ENCODE measurements at regions not wholly inside any gene's neighbourhood (a gene's known extent, or its start where the extent isn't known, plus 50 kb on each side); places are given as distances from the start of the nearest gene placed in this dataset.
"Not testable (repeated sequence)": the region's sequence is repeated elsewhere in the genome, so short reads cannot be mapped to it uniquely, and the experiment has no call there.

DNA sequence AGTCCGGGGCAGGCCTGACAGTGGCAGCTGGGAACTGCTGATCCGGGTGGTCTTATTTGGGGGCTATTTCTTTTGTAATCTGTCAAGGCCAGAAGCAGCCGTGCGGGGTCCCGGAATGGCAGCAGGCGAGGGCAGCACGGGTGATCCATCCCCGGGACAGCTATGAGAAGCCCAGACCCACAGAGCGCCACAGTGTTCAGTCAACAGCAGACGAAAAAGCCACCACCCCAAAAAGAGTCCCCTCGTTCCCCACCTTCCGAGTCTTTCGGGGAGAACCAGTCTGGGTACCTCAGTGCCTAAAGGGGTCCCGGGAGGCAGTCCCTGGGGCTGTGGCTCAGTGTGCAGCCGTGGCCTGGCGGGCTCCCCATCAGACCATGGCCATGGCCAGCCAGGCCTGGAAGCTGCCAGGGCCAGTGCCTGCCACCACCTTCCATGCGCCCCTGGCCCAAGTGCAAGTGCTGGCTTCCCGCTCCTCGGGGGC is 125.1 kb upstream of the KCTD7 start:
- DNase-seq (ENCODE audit: low read depth): no peak
- H3K4me3 ChIP-seq (ENCODE audit: control insufficient read depth, low read depth, low read length): no peak overlapping the region
- TF ChIP-seq, protein P1, sequence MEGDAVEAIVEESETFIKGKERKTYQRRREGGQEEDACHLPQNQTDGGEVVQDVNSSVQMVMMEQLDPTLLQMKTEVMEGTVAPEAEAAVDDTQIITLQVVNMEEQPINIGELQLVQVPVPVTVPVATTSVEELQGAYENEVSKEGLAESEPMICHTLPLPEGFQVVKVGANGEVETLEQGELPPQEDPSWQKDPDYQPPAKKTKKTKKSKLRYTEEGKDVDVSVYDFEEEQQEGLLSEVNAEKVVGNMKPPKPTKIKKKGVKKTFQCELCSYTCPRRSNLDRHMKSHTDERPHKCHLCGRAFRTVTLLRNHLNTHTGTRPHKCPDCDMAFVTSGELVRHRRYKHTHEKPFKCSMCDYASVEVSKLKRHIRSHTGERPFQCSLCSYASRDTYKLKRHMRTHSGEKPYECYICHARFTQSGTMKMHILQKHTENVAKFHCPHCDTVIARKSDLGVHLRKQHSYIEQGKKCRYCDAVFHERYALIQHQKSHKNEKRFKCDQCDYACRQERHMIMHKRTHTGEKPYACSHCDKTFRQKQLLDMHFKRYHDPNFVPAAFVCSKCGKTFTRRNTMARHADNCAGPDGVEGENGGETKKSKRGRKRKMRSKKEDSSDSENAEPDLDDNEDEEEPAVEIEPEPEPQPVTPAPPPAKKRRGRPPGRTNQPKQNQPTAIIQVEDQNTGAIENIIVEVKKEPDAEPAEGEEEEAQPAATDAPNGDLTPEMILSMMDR (IDR thresholded peaks at IDR 0.05; ENCODE audit: control insufficient read depth, insufficient read depth, low read depth, low read length, missing control alignments): no peak

DNA sequence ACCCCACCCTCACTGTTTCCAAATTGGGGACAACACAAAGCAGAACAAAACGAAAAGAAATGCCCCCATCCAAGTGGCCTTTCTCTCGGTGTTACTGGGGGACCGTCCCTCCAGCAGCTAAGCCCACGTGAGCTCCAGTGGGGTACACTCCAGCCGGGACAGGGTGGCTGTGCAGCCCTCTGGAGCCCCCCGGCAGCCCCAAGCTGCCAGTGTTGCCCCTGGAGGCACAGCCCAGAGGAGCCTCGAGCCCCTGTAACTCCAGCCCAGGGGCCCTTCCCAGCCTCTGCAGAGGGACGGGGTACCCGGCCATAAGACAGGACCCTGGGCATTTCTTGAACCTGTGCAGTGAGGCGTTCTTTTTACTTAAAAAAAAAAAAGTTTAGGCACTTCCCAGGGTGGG is 124.5 kb upstream of the KCTD7 start:
- DNase-seq (ENCODE audit: low read depth): no peak
- no peak overlapping the region for H3K4me3 ChIP-seq (ENCODE audit: control insufficient read depth, low read depth, low read length)
- TF ChIP-seq, protein P1 (IDR thresholded peaks at IDR 0.05; ENCODE audit: control insufficient read depth, insufficient read depth, low read depth, low read length, missing control alignments): no peak

DNA sequence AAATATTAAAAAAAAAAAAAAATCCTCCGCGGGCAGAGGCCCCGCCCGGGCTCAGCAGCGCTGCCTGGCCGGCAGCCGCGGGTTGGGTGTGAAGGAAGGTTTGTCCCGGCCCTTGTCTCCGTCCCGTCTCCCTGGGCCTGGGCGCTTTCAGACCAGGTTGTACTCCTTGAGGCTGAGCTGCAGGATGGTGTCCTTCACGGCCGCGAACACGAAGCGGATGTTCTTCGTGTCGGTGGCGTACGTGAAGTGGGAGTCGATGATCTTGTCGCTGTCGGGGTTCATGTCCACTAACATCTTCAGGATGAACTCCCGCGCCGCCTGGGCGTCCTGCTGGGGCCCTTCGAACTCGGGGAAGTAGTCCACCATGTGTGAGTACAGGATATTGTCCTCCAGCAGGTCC is 123.7 kb upstream of the KCTD7 start:
- no peak overlapping the region for H3K4me3 ChIP-seq (ENCODE audit: control insufficient read depth, low read depth, low read length)
- no peak for DNase-seq (ENCODE audit: low read depth)
- TF ChIP-seq, protein P1 (IDR thresholded peaks at IDR 0.05; ENCODE audit: control insufficient read depth, insufficient read depth, low read depth, low read length, missing control alignments): no peak

DNA sequence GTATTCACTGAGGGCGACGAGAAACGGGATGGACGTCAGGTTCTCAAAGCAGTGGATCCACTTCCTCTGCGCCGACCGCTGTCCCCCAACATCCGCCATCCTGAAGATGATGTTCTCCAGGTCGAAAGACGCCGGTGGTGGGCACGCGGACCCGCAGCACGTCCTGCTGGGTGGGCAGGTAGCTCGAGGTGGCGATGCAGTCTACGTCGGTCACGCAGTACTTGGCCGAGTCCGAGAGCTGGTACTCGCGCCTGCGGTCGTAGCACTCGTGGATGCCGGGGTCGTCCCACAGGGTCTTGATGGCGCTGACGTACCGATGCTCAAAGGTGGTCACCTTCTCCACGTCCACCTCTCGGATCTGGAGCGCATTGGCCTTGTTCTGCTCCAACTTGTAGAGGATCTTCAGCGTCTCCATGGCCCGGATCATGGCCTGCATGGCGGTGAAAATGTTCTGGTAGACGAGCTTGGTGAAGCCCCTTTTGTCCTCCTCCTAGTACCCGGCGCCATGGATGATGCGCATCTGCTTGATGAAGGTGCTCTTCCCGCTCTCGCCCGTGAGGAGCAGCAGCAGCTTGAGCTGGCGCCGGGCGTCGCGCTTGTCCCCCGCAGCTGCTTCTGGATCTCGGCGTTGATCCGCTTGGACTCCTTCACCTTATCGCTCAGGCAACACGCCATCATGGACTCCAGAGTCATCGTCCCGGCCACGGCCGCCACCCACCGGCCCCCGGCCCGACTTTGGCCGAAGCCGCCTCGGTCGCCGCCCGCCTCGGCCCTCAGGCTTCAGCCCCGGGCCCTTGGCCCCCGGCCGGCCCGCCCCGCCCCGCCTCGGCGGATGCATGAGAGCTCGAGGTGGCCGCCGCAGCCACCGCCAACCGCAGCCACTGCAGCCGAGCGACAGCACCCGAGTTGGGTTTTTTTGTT is 122.9 kb upstream of the KCTD7 start:
- DNase-seq (ENCODE audit: low read depth): no peak
- no peak overlapping the region for H3K4me3 ChIP-seq (ENCODE audit: control insufficient read depth, low read depth, low read length)
- TF ChIP-seq, protein P1 (IDR thresholded peaks at IDR 0.05; ENCODE audit: control insufficient read depth, insufficient read depth, low read depth, low read length, missing control alignments): no peak

DNA sequence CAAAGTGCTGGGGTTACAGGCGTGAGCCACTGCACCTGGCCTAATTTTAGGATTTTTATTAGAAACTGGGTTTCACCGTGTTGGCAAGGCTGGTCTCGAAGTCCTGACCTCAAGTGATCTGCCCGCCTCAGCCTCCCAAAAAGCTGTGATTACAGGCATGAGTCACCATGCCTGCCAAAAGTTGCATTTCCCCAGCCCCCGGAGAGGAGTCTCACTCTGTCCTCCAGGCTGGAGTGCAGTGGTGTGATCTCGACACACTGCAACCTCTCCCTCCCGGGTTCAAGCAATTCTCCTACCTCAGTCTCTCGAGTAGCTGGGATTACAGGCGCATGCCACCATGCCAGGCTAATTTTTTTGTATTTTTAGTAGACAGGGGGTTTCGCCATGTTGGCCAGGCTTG is 122.0 kb upstream of the KCTD7 start:
- DNase-seq (ENCODE audit: low read depth); H3K4me3 ChIP-seq (ENCODE audit: control insufficient read depth, low read depth, low read length): not testable (repeated sequence)

DNA sequence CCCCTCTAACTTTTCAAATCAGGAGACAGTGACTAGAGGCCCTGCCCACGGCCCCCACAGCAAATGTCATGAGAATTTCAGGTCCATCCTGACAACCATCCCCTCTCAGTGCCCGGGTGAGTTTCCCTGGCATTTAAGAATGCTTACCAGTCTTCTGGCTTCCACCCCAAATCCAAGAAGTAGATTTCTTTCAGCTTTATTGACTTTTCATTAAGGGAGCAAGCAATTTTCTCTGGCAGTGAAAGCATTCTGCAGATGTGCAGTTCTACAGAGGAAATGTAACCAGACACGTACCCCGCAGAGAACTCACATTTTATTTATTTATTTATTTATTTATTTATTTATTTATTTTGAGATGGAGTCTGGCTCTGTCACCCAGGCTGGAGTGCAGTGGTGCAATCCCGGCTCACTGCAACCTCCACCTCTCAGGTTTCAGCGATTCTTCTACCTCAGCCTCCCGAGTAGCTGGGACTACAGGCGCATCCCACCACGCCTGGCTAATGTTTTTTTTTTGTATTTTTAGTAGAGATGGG is 120.9 kb upstream of the KCTD7 start:
- no peak overlapping the region for H3K4me3 ChIP-seq (ENCODE audit: control insufficient read depth, low read depth, low read length)
- no peak for DNase-seq (ENCODE audit: low read depth)
- TF ChIP-seq, protein P1 (IDR thresholded peaks at IDR 0.05; ENCODE audit: control insufficient read depth, insufficient read depth, low read depth, low read length, missing control alignments): no peak

DNA sequence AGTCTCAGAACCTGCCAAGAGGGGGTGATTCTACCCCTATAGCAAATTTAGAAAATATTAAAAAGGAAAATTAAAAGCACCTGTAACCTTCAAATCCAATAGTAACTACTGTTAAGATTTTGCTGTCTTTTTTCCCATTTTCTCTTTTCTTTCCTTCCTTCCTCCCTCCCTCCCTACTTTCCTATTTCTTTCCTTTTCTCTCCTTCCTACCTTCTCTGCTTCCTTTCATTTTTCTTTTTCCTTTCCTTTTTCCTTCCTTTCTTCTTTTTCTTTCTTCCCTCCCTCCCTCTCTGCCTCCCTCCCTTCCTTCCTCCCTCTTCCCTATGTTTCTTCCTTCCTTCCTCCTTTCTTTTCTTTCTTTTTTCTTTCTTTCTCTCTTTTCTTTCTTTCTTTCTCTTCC is 120.2 kb upstream of the KCTD7 start:
- no peak overlapping the region for H3K4me3 ChIP-seq (ENCODE audit: control insufficient read depth, low read depth, low read length)
- no peak for DNase-seq (ENCODE audit: low read depth)
- TF ChIP-seq, protein P1 (IDR thresholded peaks at IDR 0.05; ENCODE audit: control insufficient read depth, insufficient read depth, low read depth, low read length, missing control alignments): no peak

Measured in AG09309 (cell line).